GM12878 (cell line): ENCODE measurements at regions not wholly inside any gene's neighbourhood (a gene's known extent, or its start where the extent isn't known, plus 50 kb on each side); places are given as distances from the start of the nearest gene placed in this dataset.

Experiments used
- ATAC-seq: fragments of 200-7000 bp; cut with Tn5 transposase; 3 replicates; pipeline ENCODE4 v1.9.1; 2020; ENCODE audit warnings: mild to moderate bottlenecking, moderate library complexity
- BruUV-seq: library from RNA; stranded (reverse); fragments of 400-500 nt; replicated peaks from 2 replicates; lab custom pipeline; 2021; lab: Mats Ljungman, UMichigan
- CTCF ChIA-PET: fragments of 300-600 bp; sonication (Branson Sonifier 250); formaldehyde crosslinking; extraction: SDS; loops from one replicate; lab custom pipeline; 2021; ENCODE audit warnings: inconsistent platforms; lab: Yijun Ruan, JAX
- POLR2A ChIA-PET: fragments of 350-600 bp; formaldehyde crosslinking; extraction: SDS; loops from one replicate; lab custom pipeline; 2021; ENCODE audit warnings: inconsistent platforms; lab: Charles Lee
- RAD21 ChIA-PET: fragments of 300-600 bp; sonication (Branson Sonifier 250); formaldehyde crosslinking; loops from one replicate; lab custom pipeline; 2023; ENCODE audit warnings: antibody characterized with exemption; ENCODE audit not compliant: unreplicated experiment; lab: Charles Lee
- SMC1A ChIA-PET: fragments of 300-600 bp; sonication (Branson Sonifier 250); formaldehyde crosslinking; loops from one replicate; lab custom pipeline; 2023; ENCODE audit not compliant: unreplicated experiment, uncharacterized antibody; lab: Charles Lee
- DNase-seq: peaks from one replicate; pipeline ENCODE4 v3.0.0-alpha.2; 2011; ENCODE audit warnings: low read depth, low spot score
- FAIRE-seq: peaks from 3 replicates; lab custom pipeline; 2011; peaks lifted over from hg19 to GRCh38; lab: Jason Lieb, UNC
- H2AFZ ChIP-seq: 2 replicates; pipeline ENCODE4 v1.6.0; 2011; ENCODE audit warnings: low read depth, low read length, control low read depth; ENCODE audit not compliant: control insufficient read depth
- H3K27ac ChIP-seq: 2 replicates; pipeline ENCODE4 v1.5.1; 2011; ENCODE audit warnings: control low read depth; ENCODE audit not compliant: control insufficient read depth, insufficient read depth
- H3K27me3 ChIP-seq, 2 experiments: replicated peaks in 1 of 2; 2 replicates each; pipeline versions ENCODE4 v1.6.0 to v1.6.1; 2011; ENCODE audit warnings: low read length in 1 of 2; ENCODE audit not compliant: control insufficient read depth in 2 of 2, insufficient read depth in 2 of 2
- H3K36me3 ChIP-seq, 2 experiments: 2 replicates each; pipeline ENCODE4 v1.5.1; 2011; ENCODE audit warnings: low read length in 1 of 2; ENCODE audit not compliant: control insufficient read depth in 2 of 2, insufficient read depth in 2 of 2
- H3K4me1 ChIP-seq: 2 replicates; pipeline ENCODE4 v1.6.1; 2011; ENCODE audit warnings: mild to moderate bottlenecking, low read length, moderate library complexity, mixed read lengths; ENCODE audit not compliant: control insufficient read depth, insufficient read depth
- H3K4me2 ChIP-seq: 2 replicates; pipeline ENCODE4 v1.6.0; 2011; ENCODE audit warnings: control low read depth; ENCODE audit not compliant: control insufficient read depth, insufficient read depth
- H3K4me3 ChIP-seq: fragments of 200-600 bp; sonication (generic); 2 replicates; pipeline ENCODE4 v1.5.1; 2016
- H3K79me2 ChIP-seq: 2 replicates; pipeline ENCODE4 v1.6.0; 2011; ENCODE audit warnings: low read length; ENCODE audit not compliant: control insufficient read depth, insufficient read depth
- H3K9ac ChIP-seq: 2 replicates; pipeline ENCODE4 v1.8.0; 2011; ENCODE audit warnings: low read length, control low read depth, mixed read lengths; ENCODE audit not compliant: control insufficient read depth, insufficient read depth
- H3K9me3 ChIP-seq: replicated peaks from 3 replicates; pipeline ENCODE4 v1.5.1; 2011; ENCODE audit warnings: mild to moderate bottlenecking, low read length; ENCODE audit not compliant: control insufficient read depth, insufficient read depth
- H4K20me1 ChIP-seq: 2 replicates; pipeline ENCODE4 v1.6.0; 2011; ENCODE audit not compliant: control insufficient read depth, insufficient read depth
- DPF2 ChIP-seq: fragments of 450-650 bp; IDR thresholded peaks from 2 replicates; pipeline ENCODE4 v1.6.1; 2017; ENCODE audit warnings: mild to moderate bottlenecking
- PML ChIP-seq: IDR thresholded peaks from 2 replicates; pipeline ENCODE4 v1.6.1; 2012; ENCODE audit warnings: low read length, inconsistent platforms
- WGBS: methylation state at CpG from one replicate; pipeline ENCODE4 v1.1.6; 2016; ENCODE audit warnings: low lambda C conversion rate; ENCODE audit not compliant: insufficient replicate concordance, insufficient coverage; ENCODE audit errors: missing lambda C conversion rate; 5-methylcytosine and 5-hydroxymethylcytosine counted together
- in situ Hi-C: fragments of 300-500 bp; cut with MboI; formaldehyde crosslinking; loops from 9 replicates; pipeline ENCODE4 v1.14.3; 2018; ENCODE audit warnings: mixed read lengths
- intact Hi-C: fragments of 100-400 bp; cut with micrococcal nuclease; formaldehyde crosslinking; loops from one replicate; pipeline ENCODE4 v1.14.2; 2022; ENCODE audit not compliant: unreplicated experiment
- TF ChIP-seq, protein P1 (sequence below): IDR thresholded peaks from 2 replicates; pipeline ENCODE4 v1.6.1; 2012; ENCODE audit warnings: improper control_type of control experiment, low read depth, low read length; ENCODE audit not compliant: insufficient replicate concordance
- TF ChIP-seq, protein P2 (sequence below): fragments of 450-650 bp; IDR thresholded peaks from 2 replicates; pipeline ENCODE4 v1.6.1; 2016; ENCODE audit warnings: mild to moderate bottlenecking
- TF ChIP-seq, protein P3 (sequence below): IDR thresholded peaks from 2 replicates; pipeline ENCODE4 v1.6.1; 2011; ENCODE audit warnings: borderline replicate concordance, low read depth, mild to moderate bottlenecking, moderate library complexity, mixed read lengths, low read length; ENCODE audit not compliant: insufficient read depth; ENCODE audit errors: extremely low read length

DNA sequence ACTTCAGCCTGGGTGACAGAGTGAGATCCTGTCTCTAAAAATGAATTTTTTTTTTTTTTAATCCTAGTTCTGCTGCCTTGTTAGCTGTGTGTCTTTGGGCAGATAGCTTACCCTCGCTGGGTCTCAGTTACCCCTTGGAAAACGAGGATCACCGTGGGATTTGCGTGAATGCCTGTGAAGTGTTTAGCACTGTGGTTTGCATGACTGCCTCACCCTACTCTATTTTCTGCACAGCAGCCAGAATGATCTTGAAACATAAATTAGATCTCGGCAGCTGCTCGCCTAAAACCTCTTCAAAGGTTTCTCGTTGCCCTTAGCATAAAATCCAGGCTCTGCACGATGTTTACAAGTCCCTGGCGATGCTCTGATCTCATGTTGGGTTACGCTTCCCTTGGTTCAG is 71.2 kb upstream of the GRIN2A start:
- ChIA-PET SMC1A (interaction anchor here (0.9 to 15.1 kb wide), 4 partner anchors 48 to 256 kb away, joined by 3 to 193 read pairs (median 3); partner anchors contain the start of gene ATF7IP2), RAD21 (interaction anchor here (1.0 kb wide), 1 partner anchor 137 kb away, joined by 3 read pairs; no protein-coding TSS in a partner anchor), CTCF (interaction anchor here (1.0 to 12.8 kb wide), 6 partner anchors 13 to 260 kb away, joined by 3 to 196 read pairs (median 4); no protein-coding TSS in a partner anchor), POLR2A (no interaction called here)
- in situ Hi-C loops: no loop called here
- BruUV-seq: no TSS peak
- H3K4me3 ChIP-seq: no peak overlapping the region
- no peaks in the 10 kb centered on the region for H3K79me2 ChIP-seq
- intact Hi-C loops: no loop called here
- 44% methylated on average over 10 of the region's 10 CpGs for WGBS
- no peaks in the 10 kb centered on the region for H3K9me3 ChIP-seq
- no peak overlapping the region for H3K27ac ChIP-seq
- H4K20me1 ChIP-seq: no peaks in the 10 kb centered on the region
- no peaks in the 10 kb centered on the region for H3K36me3 ChIP-seq
- no peak for FAIRE-seq
- H3K4me1 ChIP-seq: peaks cover 11% of the 10 kb centered on the region
- no peak overlapping the region for H2AFZ ChIP-seq
- H3K9ac ChIP-seq: no peak overlapping the region
- ATAC-seq: no peak
- TF ChIP-seq, protein P1, sequence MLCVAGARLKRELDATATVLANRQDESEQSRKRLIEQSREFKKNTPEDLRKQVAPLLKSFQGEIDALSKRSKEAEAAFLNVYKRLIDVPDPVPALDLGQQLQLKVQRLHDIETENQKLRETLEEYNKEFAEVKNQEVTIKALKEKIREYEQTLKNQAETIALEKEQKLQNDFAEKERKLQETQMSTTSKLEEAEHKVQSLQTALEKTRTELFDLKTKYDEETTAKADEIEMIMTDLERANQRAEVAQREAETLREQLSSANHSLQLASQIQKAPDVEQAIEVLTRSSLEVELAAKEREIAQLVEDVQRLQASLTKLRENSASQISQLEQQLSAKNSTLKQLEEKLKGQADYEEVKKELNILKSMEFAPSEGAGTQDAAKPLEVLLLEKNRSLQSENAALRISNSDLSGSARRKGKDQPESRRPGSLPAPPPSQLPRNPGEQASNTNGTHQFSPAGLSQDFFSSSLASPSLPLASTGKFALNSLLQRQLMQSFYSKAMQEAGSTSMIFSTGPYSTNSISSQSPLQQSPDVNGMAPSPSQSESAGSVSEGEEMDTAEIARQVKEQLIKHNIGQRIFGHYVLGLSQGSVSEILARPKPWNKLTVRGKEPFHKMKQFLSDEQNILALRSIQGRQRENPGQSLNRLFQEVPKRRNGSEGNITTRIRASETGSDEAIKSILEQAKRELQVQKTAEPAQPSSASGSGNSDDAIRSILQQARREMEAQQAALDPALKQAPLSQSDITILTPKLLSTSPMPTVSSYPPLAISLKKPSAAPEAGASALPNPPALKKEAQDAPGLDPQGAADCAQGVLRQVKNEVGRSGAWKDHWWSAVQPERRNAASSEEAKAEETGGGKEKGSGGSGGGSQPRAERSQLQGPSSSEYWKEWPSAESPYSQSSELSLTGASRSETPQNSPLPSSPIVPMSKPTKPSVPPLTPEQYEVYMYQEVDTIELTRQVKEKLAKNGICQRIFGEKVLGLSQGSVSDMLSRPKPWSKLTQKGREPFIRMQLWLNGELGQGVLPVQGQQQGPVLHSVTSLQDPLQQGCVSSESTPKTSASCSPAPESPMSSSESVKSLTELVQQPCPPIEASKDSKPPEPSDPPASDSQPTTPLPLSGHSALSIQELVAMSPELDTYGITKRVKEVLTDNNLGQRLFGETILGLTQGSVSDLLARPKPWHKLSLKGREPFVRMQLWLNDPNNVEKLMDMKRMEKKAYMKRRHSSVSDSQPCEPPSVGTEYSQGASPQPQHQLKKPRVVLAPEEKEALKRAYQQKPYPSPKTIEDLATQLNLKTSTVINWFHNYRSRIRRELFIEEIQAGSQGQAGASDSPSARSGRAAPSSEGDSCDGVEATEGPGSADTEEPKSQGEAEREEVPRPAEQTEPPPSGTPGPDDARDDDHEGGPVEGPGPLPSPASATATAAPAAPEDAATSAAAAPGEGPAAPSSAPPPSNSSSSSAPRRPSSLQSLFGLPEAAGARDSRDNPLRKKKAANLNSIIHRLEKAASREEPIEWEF: no peak
- TF ChIP-seq PML (no peak), DPF2 (no peak)
- TF ChIP-seq, protein P2, sequence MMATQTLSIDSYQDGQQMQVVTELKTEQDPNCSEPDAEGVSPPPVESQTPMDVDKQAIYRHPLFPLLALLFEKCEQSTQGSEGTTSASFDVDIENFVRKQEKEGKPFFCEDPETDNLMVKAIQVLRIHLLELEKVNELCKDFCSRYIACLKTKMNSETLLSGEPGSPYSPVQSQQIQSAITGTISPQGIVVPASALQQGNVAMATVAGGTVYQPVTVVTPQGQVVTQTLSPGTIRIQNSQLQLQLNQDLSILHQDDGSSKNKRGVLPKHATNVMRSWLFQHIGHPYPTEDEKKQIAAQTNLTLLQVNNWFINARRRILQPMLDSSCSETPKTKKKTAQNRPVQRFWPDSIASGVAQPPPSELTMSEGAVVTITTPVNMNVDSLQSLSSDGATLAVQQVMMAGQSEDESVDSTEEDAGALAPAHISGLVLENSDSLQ: no peak
- TF ChIP-seq, protein P3, sequence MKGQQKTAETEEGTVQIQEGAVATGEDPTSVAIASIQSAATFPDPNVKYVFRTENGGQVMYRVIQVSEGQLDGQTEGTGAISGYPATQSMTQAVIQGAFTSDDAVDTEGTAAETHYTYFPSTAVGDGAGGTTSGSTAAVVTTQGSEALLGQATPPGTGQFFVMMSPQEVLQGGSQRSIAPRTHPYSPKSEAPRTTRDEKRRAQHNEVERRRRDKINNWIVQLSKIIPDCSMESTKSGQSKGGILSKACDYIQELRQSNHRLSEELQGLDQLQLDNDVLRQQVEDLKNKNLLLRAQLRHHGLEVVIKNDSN: no peak
- no peak for DNase-seq
- H3K27me3 ChIP-seq: no peaks in the 10 kb centered on the region
- H3K4me2 ChIP-seq: no peak overlapping the region
